G401 (cell line): ENCODE measurements at regions not wholly inside any gene's neighbourhood (a gene's known extent, or its start where the extent isn't known, plus 50 kb on each side); places are given as distances from the start of the nearest gene placed in this dataset.
"Not testable (repeated sequence)": the region's sequence is repeated elsewhere in the genome, so short reads cannot be mapped to it uniquely, and the experiment has no call there.

ENCODE experiments used
- DNase-seq: peaks from one replicate; pipeline ENCODE4 v3.0.0-alpha.2; 2015; ENCODE audit warnings: low spot score
- in situ Hi-C: cut with HindIII; loops from 2 replicates; pipeline ENCODE4 v1.10.0; 2016; ENCODE audit warnings: low sequenced_read_pairs, mixed read lengths

DNA sequence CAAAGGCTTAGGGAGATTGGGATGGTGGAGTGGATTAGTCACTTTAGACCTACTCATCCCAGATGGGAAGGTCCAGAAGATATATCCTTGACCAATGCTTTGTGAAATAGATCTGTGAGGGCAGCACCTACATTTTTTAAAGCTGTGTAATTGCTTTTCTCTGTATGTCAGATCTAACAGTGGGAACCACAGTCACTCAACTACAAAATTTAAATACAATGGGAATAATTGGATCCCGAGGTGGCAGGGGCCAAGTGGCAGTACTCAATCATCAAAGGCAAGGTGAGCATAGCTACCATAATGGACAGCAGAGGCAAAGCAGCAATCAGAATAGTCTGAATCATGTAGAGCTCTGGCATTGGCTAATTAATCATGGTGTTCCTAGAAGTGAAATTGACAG is 86.1 kb upstream of the PKN2 start:
- in situ Hi-C loops, DNase-seq: not testable (repeated sequence)

DNA sequence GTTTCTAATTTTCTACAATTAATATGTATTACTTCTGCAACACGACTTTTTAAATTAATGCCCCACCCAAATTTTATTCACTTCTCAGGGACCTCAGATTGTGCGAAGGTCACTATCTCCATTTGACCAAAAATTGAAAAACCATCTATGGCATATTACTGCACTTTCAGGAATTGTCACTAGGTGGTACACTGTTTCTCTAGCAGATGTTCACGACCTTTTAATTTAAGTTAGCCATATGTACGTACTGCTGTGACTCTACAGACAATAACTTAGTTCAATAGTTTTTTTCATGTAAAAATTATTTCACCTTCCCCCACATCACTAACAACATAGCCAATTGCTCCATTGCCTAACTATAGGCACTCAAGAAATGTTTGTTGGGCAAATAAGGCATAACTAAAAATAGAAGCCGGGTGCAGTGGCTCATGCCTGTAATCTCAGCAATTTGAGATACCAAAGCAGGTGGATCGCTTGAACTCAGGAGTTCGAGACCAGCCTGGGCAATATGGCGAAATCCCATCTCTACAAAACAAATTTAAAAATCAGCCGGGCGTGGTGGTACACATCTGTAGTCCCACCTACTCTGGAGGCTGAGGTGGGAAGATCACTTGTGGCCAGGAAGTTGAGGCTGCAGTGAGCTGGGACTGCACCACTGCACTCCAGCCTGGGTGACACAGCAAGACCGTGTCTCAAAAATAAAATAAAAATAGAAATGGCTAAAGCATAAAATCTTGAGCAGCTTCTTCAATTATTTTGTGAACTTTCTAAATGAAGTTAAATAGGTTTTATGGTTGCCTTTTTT is 75.7 kb upstream of the PKN2 start:
- no peak for DNase-seq
- in situ Hi-C loops, result no loop called here

DNA sequence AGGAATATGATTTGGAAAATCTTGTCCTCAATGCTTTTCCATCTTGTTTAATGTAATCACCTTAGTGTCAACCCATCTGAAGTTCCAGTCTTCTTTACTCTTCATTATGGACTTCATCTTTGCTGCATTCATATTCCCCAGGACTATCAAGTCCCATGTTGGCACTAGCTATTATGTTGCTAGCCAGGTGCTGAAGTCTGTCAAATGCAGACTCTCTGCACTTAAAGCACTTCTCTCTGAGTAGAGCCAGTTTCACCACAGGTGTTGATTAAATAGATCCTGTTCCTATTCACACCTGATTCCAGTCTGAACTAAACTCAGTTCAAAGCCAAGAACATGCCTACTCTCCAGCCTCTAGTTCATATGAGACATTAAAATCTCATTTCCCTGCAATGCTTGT is 75.0 kb upstream of the PKN2 start:
- in situ Hi-C loops, result no loop called here
- no peak for DNase-seq

DNA sequence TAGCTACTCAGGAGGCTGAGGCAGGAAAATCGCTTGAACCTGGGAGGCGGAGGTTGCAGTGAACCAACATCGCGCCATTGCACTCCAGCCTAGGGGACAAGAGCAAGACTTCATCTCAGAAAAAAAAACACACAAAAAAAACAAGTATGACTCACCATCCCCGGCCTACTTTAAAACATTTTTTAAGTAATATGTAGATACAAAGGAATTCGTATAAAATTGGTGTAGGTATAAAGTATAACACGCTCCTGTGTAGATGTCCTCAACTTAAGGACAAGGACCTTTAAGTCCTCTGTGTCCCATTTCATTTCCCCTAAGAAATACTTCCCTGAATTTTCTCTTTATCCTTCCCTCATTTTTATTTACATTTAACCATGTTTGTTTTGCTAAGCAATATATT is 73.4 kb upstream of the PKN2 start:
- DNase-seq, result no peak
- in situ Hi-C loops, result no loop called here

DNA sequence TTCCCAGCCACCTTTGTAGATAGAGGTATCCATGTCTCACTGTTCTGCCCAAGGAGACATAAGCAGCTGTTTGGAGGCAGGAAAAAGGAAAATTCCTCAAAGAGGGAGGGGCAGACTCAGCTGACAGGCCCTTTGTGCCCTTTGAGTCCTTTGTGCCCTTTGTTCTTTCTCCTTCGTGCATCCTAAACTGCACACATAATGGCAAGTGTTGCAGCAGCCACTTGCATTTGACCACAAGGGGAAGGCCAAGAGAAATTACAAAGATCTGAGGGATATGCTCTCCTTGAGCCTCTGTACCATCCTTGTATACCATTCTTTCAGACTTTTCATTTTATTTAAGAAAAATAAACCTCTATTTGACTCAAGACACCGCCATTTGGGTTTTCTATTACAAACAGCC is 71.8 kb upstream of the PKN2 start:
- DNase-seq, result no peak
- in situ Hi-C loops, result no loop called here

DNA sequence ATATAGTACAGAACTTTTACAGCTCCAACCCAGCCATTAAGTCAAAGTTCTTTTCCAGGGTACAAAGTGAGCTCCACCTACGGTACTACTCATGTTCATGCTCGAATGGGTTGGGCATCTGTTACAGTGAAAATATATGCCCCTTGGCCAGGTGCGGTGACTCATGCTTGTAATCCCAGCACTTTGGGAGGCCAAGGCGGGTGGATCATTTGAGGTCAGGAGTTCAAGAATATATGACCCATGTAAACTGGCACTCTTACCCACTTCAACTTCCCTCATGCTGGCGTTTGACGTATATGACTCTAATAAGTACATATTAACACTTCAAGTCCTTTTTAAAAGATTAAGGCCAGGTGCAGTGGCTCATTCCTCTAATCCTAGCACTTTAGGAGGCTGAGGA is 71.3 kb upstream of the PKN2 start:
- in situ Hi-C loops, result no loop called here
- DNase-seq, result no peak

DNA sequence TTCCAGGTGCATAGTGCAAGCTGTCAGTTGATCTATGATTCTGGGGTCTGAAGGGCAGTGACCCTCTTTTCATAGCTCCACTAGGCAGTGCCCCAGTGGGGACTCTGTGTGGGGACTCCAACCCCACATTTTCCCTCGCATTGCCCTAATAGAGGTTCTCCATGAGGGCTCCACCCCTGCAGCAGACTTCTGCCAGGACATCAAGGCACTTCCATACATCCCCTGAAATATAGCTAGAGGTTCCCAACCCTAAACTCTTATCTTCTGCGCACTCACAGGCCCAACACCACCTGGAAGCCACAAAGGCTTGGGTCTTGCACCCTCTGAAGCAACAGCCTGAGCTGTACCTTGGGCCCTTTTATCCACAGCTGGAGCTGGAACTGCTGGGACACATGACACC is 65.7 kb upstream of the PKN2 start:
- in situ Hi-C loops, result no loop called here
- no peak for DNase-seq

DNA sequence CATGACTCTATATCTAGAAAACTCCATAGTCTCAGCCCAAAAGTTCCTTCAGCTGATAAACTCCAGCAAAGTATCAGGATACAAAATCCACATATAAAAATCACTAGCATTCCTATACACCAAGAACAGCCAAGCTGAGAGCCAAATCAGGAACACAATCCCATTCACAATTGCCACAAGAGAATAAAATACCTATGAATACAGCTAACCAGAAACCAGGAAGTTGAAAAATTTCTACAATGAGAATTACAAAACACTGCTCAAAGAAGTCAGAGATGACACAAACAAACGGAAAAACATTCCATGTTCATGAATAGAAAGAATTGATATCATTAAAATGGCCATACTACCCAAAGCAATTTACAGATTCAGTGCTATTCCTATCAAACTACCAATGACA is 61.0 kb upstream of the PKN2 start:
- in situ Hi-C loops, result not testable (repeated sequence)

More for the DNA sequence above, 61.0 kb upstream of the PKN2 start:
- not testable (repeated sequence) for DNase-seq
